AG04449 (cell line): ENCODE measurements at regions not wholly inside any gene's neighbourhood (a gene's known extent, or its start where the extent isn't known, plus 50 kb on each side); places are given as distances from the start of the nearest gene placed in this dataset.

ENCODE experiments used
- CTCF ChIA-PET: fragments of 350-600 bp; formaldehyde crosslinking; extraction: SDS; loops from one replicate; lab custom pipeline; 2021; ENCODE audit warnings: antibody characterized with exemption; lab: Yijun Ruan, JAX
- POLR2A ChIA-PET: fragments of 400-600, 350-600 bp; formaldehyde crosslinking; extraction: SDS; loops from one replicate; lab custom pipeline; 2020; ENCODE audit warnings: antibody characterized with exemption, inconsistent platforms; lab: Yijun Ruan, JAX
- DNase-seq: peaks from one replicate; pipeline ENCODE4 v3.0.0-alpha.2; 2010; ENCODE audit warnings: low read depth, low spot score
- H3K4me3 ChIP-seq: 2 replicates; pipeline ENCODE4 v1.5.1; 2011; ENCODE audit warnings: low read depth, mild to moderate bottlenecking, control low read depth, low read length
- CTCF ChIP-seq: IDR thresholded peaks from one replicate; pipeline ENCODE4 v1.5.1; 2011; ENCODE audit warnings: mild to moderate bottlenecking, moderate library complexity, low read length, control low read depth, inconsistent platforms; ENCODE audit not compliant: insufficient read depth; ENCODE audit errors: missing control alignments

GRCh38 chr3:95899494-95899893, 914.9 kb upstream of the EPHA6 start:
- peak; percentile 10 for DNase-seq
- POLR2A ChIA-PET, result no interaction called here
- H3K4me3 ChIP-seq, result no peak overlapping the region
- no peak for TF ChIP-seq CTCF
- CTCF ChIA-PET, result no interaction called here

GRCh38 chr3:95899911-95900310, 914.5 kb upstream of the EPHA6 start:
- ChIA-PET POLR2A (no interaction called here), CTCF (no interaction called here)
- TF ChIP-seq CTCF, result no peak
- no peak for DNase-seq
- H3K4me3 ChIP-seq, result no peak overlapping the region

GRCh38 chr3:95901948-95902347, 912.4 kb upstream of the EPHA6 start:
- CTCF ChIA-PET, result no interaction called here

GRCh38 chr3:95905182-95905581, 909.2 kb upstream of the EPHA6 start:
- H3K4me3 ChIP-seq, result no peak overlapping the region
- no peak for DNase-seq
- CTCF ChIA-PET, result no interaction called here
- TF ChIP-seq CTCF, result no peak
- POLR2A ChIA-PET, result no interaction called here

More at GRCh38 chr3:95901948-95902347, 912.4 kb upstream of the EPHA6 start:
- no peak for DNase-seq
- TF ChIP-seq CTCF, result no peak
- POLR2A ChIA-PET, result no interaction called here
- no peak overlapping the region for H3K4me3 ChIP-seq

- no peak for DNase-seq
- POLR2A ChIA-PET, result no interaction called here
- H3K4me3 ChIP-seq, result no peak overlapping the region
- TF ChIP-seq CTCF, result no peak
- CTCF ChIA-PET, result no interaction called here
Observed at GRCh38 chr3:95911767-95912166, 902.6 kb upstream of the EPHA6 start.

GRCh38 chr3:95923496-95924210, 890.7 kb upstream of the EPHA6 start:
- no peak for TF ChIP-seq CTCF
- ChIA-PET POLR2A (interaction anchor here (1.0 kb wide), 1 partner anchor 20 kb away, joined by 4 read pairs; no protein-coding TSS in a partner anchor), CTCF (no interaction called here)
- H3K4me3 ChIP-seq, result no peak overlapping the region; the same call in 1 of the 2 replicates
- peak; percentile 89 for DNase-seq
